H4 (cell line): ENCODE measurements at regions not wholly inside any gene's neighbourhood (a gene's known extent, or its start where the extent isn't known, plus 50 kb on each side); places are given as distances from the start of the nearest gene placed in this dataset.

Experiments
- DNase-seq: peaks from one replicate; pipeline ENCODE4 v3.0.0-alpha.2; 2015; ENCODE audit warnings: low spot score

GRCh38 chr7:145645135-145645515, 471.5 kb upstream of the CNTNAP2 start:
- peak; percentile 22 for DNase-seq

- peak; percentile 95 for DNase-seq
Measured at GRCh38 chr7:145644426-145645134, 472.0 kb upstream of the CNTNAP2 start.

GRCh38 chr7:145643981-145644380, 472.6 kb upstream of the CNTNAP2 start:
- peak; percentile 80 for DNase-seq

DNA sequence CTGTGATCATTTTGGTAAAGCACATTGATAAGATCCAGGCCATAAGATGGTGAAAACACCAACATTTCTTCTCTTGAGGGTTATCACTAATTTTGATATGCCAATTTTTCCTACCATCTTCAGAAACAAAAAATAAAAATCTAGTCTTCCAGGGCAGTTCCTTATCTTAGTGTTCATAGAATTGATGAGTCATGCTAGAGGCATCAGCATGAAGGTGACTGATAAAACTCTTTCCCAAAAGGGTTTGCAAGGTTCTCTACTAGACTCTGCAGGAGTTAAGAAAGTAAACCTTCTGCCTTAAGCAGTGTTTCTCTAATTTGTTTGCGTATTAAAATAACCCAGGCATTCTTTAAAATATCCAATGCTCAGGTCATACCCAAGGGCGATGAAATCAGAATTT, 483.1 kb upstream of the CNTNAP2 start:
- no peak for DNase-seq

- peak; percentile 56 for DNase-seq
Measured at GRCh38 chr7:145624618-145625017, 492.0 kb upstream of the CNTNAP2 start.

DNA sequence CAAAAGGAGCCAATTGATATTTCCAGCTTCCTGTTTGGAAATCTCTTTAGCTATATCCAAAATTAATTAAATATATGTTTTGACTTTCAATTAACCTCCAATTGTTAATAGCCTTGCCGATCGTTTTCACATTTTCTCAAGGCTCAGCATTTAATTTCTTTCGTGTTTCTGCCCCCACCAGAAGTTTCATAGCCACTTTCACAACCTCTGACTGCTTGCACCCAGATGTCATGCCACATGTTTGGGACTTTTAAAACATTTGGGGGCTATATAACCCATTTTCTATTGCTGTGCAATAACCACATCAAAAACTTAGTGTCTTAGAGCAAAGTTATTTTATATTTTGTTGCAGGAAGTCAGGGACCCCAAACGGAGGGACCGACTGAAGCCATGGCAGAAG, 510.6 kb upstream of the CNTNAP2 start:
- DNase-seq: no peak

DNA sequence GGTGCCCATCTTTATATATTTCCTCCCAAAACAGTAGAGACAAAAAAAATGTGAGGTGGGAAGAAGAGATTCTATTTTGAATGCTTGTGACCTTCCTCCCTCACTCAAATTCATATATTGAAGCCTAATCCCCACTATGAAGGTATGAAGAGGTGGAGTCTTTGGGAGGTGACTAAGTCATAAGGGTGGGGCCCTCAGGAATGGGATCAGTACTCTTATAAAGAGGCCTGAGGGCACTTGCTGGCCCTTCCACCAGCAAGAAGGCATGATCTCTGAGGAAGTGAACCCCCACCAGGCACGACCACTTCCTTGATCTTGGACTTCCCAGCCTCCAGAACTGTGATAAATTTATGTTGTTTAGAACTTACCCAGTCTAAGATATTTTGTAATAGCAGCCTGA, 517.2 kb upstream of the CNTNAP2 start:
- no peak for DNase-seq

DNA sequence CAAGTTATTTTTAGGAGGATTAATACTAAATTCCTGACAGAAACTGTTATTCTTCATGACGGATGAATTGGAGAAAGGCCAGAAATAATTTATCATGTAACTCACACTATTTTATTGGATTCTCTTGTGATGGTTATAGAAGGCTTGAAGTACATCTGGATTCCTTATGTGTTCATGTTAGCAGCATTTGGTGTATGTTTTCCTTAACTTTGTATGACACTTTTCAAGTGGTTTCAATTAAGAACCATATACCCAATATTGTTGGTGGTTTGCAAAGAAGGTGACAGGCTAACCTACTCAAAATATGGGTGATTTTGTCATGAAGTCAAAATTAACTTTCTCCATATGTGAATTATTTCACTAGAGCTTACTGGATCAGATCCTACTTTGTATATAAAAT, 532.2 kb upstream of the CNTNAP2 start:
- no peak for DNase-seq

- no peak for DNase-seq
Measured at GRCh38 chr7:145582742-145583303, 533.8 kb upstream of the CNTNAP2 start.

DNA sequence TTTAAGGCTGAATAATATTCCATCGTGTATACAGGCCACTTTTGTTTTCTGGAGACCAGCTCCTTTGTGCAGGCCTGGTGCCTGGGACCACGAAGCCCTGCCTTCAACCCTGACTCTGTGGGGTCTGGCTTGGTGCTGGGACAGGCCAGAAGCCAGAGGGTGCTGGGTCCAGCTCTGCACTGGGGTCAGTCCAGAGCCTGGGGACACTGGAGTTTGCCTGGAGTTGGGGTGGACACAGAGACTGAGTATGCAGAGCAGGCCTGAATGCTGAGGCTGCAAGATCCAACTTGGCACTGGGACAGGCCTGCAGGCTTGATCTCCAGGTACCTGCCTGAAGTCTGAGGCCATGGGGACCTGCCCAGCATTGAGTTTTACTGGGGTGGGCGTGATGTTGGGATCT, 558.8 kb upstream of the CNTNAP2 start:
- DNase-seq: no peak

- no peak for DNase-seq
Measured at GRCh38 chr7:145543242-145543641, 573.4 kb upstream of the CNTNAP2 start.

DNA sequence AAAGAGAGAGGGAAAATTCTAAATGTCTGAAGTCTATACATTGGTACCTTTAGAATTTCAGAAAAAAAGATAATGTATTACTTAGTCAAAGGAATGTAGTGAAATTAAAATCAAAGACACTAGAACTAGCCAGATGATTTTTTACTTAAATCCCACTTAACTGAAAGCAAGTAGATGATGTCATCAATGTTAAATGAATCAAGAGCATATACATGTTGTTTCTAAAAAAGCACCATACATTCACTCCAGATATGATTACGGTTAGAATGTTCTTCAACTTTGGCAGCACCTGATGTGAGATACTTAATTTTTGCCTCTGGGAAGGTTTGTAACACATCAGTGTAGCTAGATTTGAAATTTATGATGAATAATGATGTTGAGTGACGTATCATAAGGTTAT, 576.7 kb upstream of the CNTNAP2 start:
- no peak for DNase-seq

DNA sequence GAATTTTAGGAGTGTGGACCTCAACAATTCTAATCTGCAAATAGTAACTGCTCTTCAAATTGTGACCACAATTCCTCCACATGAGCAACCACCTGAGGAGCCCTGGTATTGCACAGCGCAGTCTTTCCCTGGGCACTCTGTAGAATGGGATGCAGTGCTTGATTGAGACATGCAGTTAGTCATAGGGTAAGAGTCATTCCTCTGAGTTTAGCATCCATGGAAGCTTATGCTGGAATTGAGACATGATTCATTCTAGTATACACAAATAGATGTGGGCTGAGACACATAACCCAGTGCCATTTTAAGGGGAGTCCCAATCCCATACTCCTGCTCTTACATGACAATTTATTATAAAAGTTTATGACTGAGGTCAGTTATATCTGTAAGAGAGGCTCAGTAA, 582.3 kb upstream of the CNTNAP2 start:
- peak; percentile 42 for DNase-seq

DNA sequence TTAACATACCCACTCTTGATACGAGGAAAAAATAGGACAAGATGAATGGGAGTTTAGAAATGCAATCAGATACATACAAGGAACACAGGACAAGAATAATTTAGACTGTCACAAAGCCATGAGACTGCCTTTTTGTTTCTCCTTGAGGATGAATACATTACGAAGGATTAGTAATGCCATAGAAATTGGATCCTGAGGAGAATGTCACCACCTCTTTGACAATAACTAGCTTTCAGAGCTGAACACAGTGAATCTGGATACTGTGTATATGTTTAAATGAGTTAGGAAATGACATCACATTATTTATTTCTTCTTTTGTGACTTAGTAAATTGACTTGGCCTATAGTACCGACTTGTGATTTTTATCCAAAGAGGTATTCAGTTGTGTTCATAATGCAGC, 596.3 kb upstream of the CNTNAP2 start:
- DNase-seq: no peak

- no peak for DNase-seq
Measured at GRCh38 chr7:145511004-145511403, 605.6 kb upstream of the CNTNAP2 start.

GRCh38 chr7:145497911-145498525, 618.6 kb upstream of the CNTNAP2 start:
- DNase-seq: peak; percentile 80

DNA sequence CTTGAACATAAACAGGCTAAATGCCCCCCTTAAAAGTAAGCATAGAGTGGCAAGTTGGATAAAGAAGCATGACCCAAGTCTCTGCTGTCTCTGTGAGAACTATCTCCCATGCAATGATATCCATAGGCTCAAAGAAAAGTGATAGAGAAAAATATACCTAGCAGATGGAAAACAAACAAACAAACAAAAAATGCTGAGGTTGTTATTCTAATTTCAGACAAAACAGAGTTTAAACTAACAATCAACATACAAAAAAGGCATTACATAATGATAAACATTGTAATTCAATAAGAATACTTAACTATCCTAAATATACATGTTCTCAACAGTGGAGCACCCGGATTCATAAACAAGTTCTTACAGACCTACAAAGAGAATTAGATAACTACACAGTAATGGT, 626.2 kb upstream of the CNTNAP2 start:
- DNase-seq: no peak

GRCh38 chr7:145489609-145490008, 627.0 kb upstream of the CNTNAP2 start:
- no peak for DNase-seq

DNA sequence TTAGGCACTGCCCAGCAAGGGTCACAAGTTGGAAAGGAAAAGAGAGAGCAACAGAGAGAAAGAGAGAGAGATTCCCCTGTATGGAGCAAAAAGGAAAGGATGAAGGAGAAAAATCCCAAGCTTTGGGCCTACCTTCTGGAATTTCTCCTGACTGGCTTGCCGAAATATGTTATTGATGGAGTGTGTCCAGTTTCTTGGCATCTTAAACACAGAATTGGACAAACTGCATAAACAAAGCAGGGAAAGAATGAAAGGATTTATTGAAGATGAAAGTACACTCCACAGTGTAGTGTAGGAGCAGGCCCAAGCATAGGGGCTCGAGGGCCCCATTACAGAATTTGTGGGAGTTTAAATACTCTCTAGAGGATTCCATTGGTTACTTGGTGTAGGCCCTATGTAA, 627.8 kb upstream of the CNTNAP2 start:
- no peak for DNase-seq

DNA sequence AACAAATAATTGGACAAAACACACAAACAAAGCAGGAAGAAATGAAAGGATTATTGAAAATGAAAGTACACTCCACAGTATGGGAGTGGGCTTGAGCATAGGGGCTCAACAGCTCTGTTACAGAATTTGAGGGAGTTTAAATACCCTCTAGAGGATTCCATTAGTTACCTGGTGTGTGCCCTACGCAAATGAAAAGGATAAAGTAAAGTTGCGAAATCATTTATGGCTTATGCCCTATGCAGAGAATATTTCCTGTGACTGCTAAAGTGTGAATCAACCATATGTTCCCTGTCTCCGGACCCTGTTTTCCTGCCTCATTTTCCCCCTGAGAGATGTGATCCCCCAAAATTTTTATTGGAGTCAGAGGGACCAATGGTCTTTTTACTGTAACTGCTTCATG, 634.6 kb upstream of the CNTNAP2 start:
- DNase-seq: no peak

DNA sequence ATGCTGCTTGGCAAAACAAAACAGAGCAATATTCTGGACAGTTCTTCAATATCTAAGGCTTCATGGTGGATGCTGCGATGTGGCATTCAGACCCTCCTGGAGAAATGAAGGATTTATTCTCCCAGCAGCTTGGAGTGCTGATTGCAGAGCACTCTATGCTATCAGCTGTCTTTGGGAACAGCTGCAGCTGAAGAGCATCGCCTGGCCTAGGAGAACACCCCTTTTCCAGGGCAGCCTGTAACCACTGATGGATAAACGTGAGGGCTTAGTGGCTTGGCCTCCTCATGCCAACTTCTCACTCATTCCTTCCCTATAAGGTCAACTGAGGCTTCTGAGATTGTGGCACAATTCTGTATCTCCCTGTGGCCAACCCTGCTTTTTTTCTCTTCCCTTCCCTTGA, 638.1 kb upstream of the CNTNAP2 start:
- no peak for DNase-seq

- no peak for DNase-seq
Measured at GRCh38 chr7:145474009-145474686, 638.3 kb upstream of the TPK1 start.

DNA sequence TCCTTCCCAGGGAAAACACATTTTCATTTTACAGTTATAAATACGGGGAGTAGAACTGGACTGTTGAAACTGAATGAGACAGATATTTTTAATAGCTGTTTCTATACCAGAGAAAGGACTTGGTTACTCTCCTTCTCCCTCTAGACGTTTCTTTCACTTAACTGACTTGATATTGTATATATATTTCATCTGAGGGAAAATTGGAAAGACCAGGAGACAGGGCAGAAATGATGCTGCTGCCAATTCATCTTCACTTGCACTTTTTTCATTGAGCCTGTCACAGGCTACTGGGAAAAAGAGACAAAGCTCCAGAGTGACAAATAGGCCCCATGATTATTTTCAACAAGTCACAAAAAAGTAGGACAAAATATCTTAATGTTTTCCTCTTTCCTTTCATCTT, 636.0 kb upstream of the TPK1 start:
- no peak for DNase-seq
